K562 (cell line): ENCODE measurements at regions not wholly inside any gene's neighbourhood (a gene's known extent, or its start where the extent isn't known, plus 50 kb on each side); places are given as distances from the start of the nearest gene placed in this dataset.
A peak's percentile ranks its signal among the peaks of the same experiment; 100 is the strongest.

Source experiments
- ATF1 ChIP-seq, 2 experiments: fragments of 450-650 bp in 1 of 2; IDR thresholded peaks; 2 replicates each; pipeline ENCODE4 v1.6.1; 2016; ENCODE audit warnings: missing compliant biosample characterization in 1 of 2, missing genetic modification characterization in 1 of 2
- BCOR ChIP-seq: fragments of 450-650 bp; IDR thresholded peaks from 2 replicates; pipeline ENCODE4 v1.6.1; 2016
- HNRNPH1 ChIP-seq: fragments of 200-400 bp; formaldehyde crosslinking; optimal IDR thresholded peaks from 2 replicates; pipeline ENCODE3; 2017; ENCODE audit warnings: low read depth, mild to moderate bottlenecking, low read length, moderate library complexity
- IRF2 ChIP-seq: sonication (generic); formaldehyde crosslinking; IDR thresholded peaks from 2 replicates; pipeline ENCODE4 v1.8.1; 2022; ENCODE audit warnings: mild to moderate bottlenecking, missing genetic modification reagents
- JUN ChIP-seq, 2 experiments: sonication (generic) in 1 of 2; formaldehyde crosslinking in 1 of 2; IDR thresholded peaks; 2 replicates each; pipeline versions ENCODE4 v1.6.1 to v1.8.0; 2012 to 2022; ENCODE audit warnings: borderline replicate concordance in 2 of 2, mild to moderate bottlenecking in 2 of 2, improper control_type of control experiment in 1 of 2, low read depth in 1 of 2, low read length in 1 of 2, missing genetic modification reagents in 1 of 2
- MYNN ChIP-seq, 2 experiments: sonication (generic); formaldehyde crosslinking in 1 of 2; IDR thresholded peaks; 2 replicates each; pipeline versions ENCODE4 v1.5.0 to v1.6.1; 2016 to 2020; ENCODE audit warnings: antibody characterized with exemption in 1 of 2, missing genetic modification reagents in 1 of 2
- NR4A1 ChIP-seq, 2 experiments: fragments of 250-450 bp in 1 of 2; fragments of 450-650 bp in 1 of 2; sonication (Bioruptor Pico) in 1 of 2; IDR thresholded peaks; 2 replicates each; pipeline versions ENCODE4 v1.4.0 to v1.6.1; 2016 to 2020; ENCODE audit warnings: mild to moderate bottlenecking in 2 of 2, missing compliant biosample characterization in 1 of 2, missing genetic modification characterization in 1 of 2, moderate library complexity in 1 of 2
- POU5F1 ChIP-seq: fragments of 150-350 bp; IDR thresholded peaks from 2 replicates; pipeline ENCODE4 v1.6.1; 2014; ENCODE audit warnings: borderline replicate concordance, low read length, low read depth, mild to moderate bottlenecking; ENCODE audit not compliant: partially characterized antibody
- PURB ChIP-seq: sonication (generic); formaldehyde crosslinking; IDR thresholded peaks from 2 replicates; pipeline ENCODE4 v1.9.0; 2021; ENCODE audit warnings: low read depth, mild to moderate bottlenecking, missing genetic modification reagents
- RAD21 ChIP-seq, 2 experiments: fragments of 250-450 bp in 1 of 2; fragments of 450-650 bp in 1 of 2; sonication (Bioruptor Pico) in 1 of 2; formaldehyde crosslinking in 1 of 2; IDR thresholded peaks in 1 of 2; conservative IDR thresholded peaks in 1 of 2; 2 replicates each; pipeline versions ENCODE4 v1.4.0 to v1.8.0; 2020 to 2022; ENCODE audit warnings: mild to moderate bottlenecking in 2 of 2, moderate library complexity in 1 of 2
- RBM39 ChIP-seq: fragments of 200-400 bp; formaldehyde crosslinking; optimal IDR thresholded peaks from 2 replicates; pipeline ENCODE3; 2018; ENCODE audit warnings: low read depth, low read length
- TARDBP ChIP-seq: fragments of 450-650 bp; IDR thresholded peaks from 2 replicates; pipeline ENCODE4 v1.6.1; 2016
- ZNF431 ChIP-seq: sonication (generic); formaldehyde crosslinking; IDR thresholded peaks from 2 replicates; pipeline ENCODE4 v1.8.0; 2022; ENCODE audit warnings: mild to moderate bottlenecking, missing genetic modification reagents
- ZNF583 ChIP-seq: fragments of 250-450 bp; sonication (Bioruptor Pico); IDR thresholded peaks from 2 replicates; pipeline ENCODE4 v1.4.0; 2020
- TF ChIP-seq, protein P1 (sequence below): fragments of 450-650 bp; IDR thresholded peaks from 2 replicates; pipeline ENCODE4 v1.6.1; 2018; ENCODE audit not compliant: partially characterized antibody
- TF ChIP-seq, protein P2 (sequence below): fragments of 450-650 bp; formaldehyde crosslinking; IDR thresholded peaks from 2 replicates; pipeline ENCODE4 v1.4.0; 2020; ENCODE audit warnings: mild to moderate bottlenecking, moderate library complexity
- TF ChIP-seq, protein P3 (sequence below): sonication (generic); formaldehyde crosslinking; IDR thresholded peaks from 2 replicates; pipeline ENCODE4 v1.9.0; 2022; ENCODE audit warnings: mild to moderate bottlenecking, missing genetic modification reagents
- TF ChIP-seq, protein P4 (sequence below): sonication (generic); formaldehyde crosslinking; IDR thresholded peaks from 2 replicates; pipeline ENCODE4 v1.8.1; 2023; ENCODE audit warnings: mild to moderate bottlenecking, missing genetic modification reagents

DNA sequence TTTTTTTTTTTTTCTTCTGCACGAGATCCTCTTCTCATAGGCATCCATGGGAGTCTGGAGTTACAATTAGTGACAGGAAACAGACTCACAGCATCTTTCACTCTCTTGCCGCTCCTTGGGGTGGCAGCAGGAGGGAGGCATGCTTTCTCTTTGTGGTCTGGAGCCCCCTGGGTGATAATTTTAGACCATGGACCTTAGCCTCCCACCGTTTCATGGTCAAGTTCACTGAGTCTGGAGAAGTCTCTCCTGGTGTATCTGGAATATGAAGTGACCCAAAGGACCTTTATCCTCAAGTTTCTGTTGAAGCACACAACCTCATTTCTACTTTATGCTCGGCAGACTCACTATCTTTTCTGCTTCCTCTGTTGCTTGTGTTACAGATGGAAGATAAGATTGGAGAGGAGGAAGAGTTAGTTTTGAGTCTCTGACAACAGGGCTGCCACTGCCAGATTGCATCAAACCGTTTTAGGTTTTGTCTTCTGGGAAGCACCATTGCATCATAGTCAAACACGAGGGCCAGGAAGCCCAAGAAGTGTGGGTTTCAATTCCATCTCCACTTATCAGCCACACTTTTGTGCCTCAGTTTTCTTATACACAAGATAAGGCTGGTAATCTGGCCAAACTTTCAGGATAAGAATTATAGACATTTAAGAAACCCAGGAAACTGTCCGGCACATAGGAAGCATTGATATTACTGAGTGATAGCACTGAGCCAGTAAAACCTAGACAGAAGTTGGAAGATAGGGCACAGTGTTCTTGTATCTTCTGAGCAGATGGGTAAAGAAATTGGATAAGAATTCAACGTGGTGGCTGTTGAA lies 62.3 kb downstream of the ADCYAP1 start (continued):
- TF ChIP-seq, protein P1, sequence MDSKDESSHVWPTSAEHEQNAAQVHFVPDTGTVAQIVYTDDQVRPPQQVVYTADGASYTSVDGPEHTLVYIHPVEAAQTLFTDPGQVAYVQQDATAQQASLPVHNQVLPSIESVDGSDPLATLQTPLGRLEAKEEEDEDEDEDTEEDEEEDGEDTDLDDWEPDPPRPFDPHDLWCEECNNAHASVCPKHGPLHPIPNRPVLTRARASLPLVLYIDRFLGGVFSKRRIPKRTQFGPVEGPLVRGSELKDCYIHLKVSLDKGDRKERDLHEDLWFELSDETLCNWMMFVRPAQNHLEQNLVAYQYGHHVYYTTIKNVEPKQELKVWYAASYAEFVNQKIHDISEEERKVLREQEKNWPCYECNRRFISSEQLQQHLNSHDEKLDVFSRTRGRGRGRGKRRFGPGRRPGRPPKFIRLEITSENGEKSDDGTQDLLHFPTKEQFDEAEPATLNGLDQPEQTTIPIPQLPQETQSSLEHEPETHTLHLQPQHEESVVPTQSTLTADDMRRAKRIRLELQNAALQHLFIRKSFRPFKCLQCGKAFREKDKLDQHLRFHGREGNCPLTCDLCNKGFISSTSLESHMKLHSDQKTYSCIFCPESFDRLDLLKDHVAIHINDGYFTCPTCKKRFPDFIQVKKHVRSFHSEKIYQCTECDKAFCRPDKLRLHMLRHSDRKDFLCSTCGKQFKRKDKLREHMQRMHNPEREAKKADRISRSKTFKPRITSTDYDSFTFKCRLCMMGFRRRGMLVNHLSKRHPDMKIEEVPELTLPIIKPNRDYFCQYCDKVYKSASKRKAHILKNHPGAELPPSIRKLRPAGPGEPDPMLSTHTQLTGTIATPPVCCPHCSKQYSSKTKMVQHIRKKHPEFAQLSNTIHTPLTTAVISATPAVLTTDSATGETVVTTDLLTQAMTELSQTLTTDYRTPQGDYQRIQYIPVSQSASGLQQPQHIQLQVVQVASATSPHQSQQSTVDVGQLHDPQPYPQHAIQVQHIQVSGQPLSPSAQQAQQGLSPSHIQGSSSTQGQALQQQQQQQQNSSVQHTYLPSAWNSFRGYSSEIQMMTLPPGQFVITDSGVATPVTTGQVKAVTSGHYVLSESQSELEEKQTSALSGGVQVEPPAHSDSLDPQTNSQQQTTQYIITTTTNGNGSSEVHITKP: no peak
- TF ChIP-seq POU5F1 (no peak), JUN (IDR thresholded peaks at IDR 0.05; ENCODE audit: borderline replicate concordance, low read depth, low read length) (peak; percentile 74), JUN (CRISPR knock-in tag; IDR thresholded peaks at IDR 0.05; ENCODE audit: borderline replicate concordance) (no peak), MYNN (IDR thresholded peaks at IDR 0.05) (no peak), MYNN (CRISPR knock-in tag; IDR thresholded peaks at IDR 0.05) (no peak), ZNF431 (no peak), ATF1 (CRISPR knock-in tag; IDR thresholded peaks at IDR 0.05) (no peak), ATF1 (tag; IDR thresholded peaks at IDR 0.05) (peak; percentile 65), RBM39 (no peak), PURB (CRISPR knock-in tag) (no peak), ZNF583 (no peak), BCOR (no peak), HNRNPH1 (no peak), IRF2 (CRISPR knock-in tag) (no peak), NR4A1 (CRISPR knock-in tag; IDR thresholded peaks at IDR 0.05) (peak; percentile 16; the same call in 1 of the 2 replicates), NR4A1 (tag; IDR thresholded peaks at IDR 0.05) (peak; percentile 16; the same call in 1 of the 2 replicates), TARDBP (no peak), RAD21 (CRISPR knock-in tag; conservative IDR thresholded peaks at IDR 0.05 in 1 of 2, IDR thresholded peaks at IDR 0.05 in 1 of 2) (peak; percentile 23 to 43)
- TF ChIP-seq, protein P2, sequence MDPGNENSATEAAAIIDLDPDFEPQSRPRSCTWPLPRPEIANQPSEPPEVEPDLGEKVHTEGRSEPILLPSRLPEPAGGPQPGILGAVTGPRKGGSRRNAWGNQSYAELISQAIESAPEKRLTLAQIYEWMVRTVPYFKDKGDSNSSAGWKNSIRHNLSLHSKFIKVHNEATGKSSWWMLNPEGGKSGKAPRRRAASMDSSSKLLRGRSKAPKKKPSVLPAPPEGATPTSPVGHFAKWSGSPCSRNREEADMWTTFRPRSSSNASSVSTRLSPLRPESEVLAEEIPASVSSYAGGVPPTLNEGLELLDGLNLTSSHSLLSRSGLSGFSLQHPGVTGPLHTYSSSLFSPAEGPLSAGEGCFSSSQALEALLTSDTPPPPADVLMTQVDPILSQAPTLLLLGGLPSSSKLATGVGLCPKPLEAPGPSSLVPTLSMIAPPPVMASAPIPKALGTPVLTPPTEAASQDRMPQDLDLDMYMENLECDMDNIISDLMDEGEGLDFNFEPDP (CRISPR knock-in tag): no peak
- TF ChIP-seq, protein P3, sequence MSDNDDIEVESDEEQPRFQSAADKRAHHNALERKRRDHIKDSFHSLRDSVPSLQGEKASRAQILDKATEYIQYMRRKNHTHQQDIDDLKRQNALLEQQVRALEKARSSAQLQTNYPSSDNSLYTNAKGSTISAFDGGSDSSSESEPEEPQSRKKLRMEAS: no peak
- TF ChIP-seq, protein P4, sequence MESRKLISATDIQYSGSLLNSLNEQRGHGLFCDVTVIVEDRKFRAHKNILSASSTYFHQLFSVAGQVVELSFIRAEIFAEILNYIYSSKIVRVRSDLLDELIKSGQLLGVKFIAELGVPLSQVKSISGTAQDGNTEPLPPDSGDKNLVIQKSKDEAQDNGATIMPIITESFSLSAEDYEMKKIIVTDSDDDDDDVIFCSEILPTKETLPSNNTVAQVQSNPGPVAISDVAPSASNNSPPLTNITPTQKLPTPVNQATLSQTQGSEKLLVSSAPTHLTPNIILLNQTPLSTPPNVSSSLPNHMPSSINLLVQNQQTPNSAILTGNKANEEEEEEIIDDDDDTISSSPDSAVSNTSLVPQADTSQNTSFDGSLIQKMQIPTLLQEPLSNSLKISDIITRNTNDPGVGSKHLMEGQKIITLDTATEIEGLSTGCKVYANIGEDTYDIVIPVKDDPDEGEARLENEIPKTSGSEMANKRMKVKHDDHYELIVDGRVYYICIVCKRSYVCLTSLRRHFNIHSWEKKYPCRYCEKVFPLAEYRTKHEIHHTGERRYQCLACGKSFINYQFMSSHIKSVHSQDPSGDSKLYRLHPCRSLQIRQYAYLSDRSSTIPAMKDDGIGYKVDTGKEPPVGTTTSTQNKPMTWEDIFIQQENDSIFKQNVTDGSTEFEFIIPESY (CRISPR knock-in tag): no peak
